ENCODE measurements at regions not wholly inside any gene's neighbourhood (a gene's known extent, or its start where the extent isn't known, plus 50 kb on each side); places are given as distances from the start of the nearest gene placed in this dataset.
"Not testable (repeated sequence)": the region's sequence is repeated elsewhere in the genome, so short reads cannot be mapped to it uniquely, and the experiment has no call there.

DNA sequence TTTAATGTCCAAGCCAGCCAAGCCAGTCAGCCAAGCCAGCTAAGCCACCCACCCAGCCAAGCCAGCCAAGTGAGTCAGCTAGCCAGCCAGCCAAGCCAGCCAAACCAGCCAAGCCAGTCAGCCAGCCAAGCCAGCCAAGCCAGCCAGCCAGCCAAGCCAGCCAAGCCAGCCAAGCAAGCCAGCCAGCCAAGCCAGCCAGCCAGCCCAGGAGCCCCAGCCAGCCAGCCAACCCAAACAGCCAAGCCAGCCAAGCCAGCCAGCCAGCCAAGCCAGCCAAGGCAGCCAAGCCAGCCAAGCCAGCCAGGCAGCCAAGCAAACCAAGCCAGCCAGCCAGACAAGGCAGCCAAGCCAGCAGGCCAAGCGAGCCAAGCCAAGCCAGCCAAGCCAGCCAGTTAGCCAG, 352.1 kb upstream of the PLGLB2 start:
- not testable (repeated sequence) for H3K27ac ChIP-seq; H3K4me1 ChIP-seq; H3K27me3 ChIP-seq; DNase-seq (ENCODE audit: low spot score); H3K36me3 ChIP-seq; H3K9me3 ChIP-seq; H3K4me3 ChIP-seq

GRCh38 chr2:87396551-87397265, 351.2 kb upstream of the PLGLB2 start:
- H3K27ac ChIP-seq; H3K4me1 ChIP-seq; H3K36me3 ChIP-seq; H3K27me3 ChIP-seq; H3K9me3 ChIP-seq; DNase-seq (ENCODE audit: low spot score); H3K4me3 ChIP-seq: not testable (repeated sequence)

DNA sequence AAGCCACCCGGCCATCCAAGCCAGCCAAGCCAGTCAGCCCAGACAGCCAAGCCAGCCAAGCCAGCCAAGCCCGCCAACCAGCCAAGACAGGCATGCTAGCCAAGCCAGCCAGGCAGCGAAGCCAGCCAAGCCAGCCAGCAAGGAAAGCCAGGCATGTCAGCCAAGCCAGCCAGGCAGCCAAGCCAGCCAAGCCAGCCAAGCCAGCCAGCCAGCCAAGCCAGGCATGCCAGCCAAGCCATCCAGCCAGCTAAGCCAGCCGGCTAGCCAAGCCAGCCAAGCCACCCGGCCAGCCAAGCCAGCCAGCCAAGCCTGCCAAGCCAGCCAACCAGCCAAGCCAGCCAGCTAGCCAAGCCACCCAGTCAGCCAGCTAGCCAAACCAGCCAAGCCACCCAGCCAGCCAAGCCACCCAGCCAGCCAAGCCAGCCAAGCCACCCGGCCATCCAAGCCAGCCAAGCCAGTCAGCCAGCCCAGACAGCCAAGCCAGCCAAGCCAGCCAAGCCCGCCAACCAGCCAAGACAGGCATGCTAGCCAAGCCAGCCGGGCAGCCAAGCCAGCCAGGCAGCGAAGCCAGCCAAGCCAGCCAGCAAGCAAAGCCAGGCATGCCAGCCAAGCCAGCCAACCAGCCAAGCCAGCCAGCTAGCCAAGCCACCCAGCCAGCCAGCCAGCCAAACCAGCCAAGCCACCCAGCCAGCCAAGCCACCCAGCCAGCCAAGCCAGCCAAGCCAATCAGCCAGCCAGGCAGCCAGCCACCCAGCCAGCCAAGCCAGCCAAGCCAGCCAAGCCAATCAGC, 350.4 kb upstream of the PLGLB2 start:
- H3K27ac ChIP-seq; H3K36me3 ChIP-seq; H3K27me3 ChIP-seq; H3K4me3 ChIP-seq; DNase-seq (ENCODE audit: low spot score); H3K4me1 ChIP-seq; H3K9me3 ChIP-seq: not testable (repeated sequence)

DNA sequence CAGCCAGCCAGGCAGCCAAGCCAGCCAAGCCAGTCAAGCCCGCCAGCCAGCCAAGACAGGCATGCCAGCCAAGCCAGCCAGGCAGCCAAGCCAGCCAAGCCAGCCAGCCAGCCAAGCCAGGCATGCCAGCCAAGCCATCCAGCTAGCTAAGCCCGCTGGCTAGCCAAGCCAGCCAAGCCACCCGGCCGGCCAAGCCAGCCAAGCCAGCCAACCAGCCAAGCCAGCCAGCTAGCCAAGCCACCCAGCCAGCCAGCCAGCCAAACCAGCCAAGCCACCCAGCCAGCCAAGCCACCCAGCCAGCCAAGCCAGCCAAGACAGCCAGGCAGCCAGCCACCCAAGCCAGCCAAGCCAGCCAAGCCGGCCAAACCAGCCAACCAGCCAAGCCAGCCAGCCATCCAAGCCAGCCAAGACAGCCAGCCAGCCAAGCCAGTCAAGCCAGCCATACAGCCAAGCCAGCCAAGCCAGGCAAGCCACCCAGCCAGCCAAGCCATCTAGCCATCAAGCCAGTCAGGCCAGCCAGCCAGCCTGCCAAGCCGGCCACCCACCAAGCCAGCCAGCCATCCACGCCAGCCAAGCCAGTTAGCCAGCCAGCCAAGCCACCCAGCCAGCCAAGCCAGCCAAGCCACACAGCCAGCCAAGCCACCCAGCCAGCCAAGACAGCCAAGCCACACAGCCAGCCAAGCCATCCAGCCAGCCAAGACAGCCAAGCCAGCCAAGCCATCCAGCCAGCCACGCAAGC, 349.2 kb upstream of the PLGLB2 start:
- H3K36me3 ChIP-seq; DNase-seq (ENCODE audit: low spot score); H3K27me3 ChIP-seq; H3K9me3 ChIP-seq; H3K4me3 ChIP-seq; H3K4me1 ChIP-seq; H3K27ac ChIP-seq: not testable (repeated sequence)

DNA sequence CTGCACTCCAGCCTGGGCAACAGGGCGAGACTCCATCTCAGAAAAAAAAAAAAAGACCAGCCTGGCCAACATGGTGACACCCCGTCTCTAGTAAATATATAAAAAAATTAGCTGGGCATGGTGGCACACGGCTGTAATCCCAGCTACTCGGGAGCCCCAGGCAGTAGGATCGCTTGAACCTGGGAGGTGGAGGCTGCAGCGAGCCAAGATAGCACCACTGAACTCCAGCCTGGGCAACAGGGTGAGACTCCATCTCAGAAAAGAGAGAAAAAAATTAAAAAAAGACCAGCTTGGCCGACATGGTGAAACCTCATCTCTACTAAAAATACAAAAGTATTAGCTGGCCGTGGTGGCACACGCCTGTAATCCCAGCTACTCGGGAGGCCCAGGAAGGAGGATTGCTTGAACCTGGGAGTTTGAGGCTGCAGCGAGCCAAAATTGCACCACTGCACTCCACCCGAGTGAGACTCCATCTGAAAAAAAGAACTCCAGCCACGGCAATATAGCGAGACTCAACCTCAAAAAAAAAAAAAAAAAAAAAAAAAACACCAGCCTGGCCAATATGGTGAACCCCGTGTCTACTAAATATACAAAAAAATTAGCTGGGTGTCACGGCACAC, 346.1 kb upstream of the PLGLB2 start:
- Histone ChIP-seq H3K4me3 (no peak overlapping the region), H3K36me3 (no peaks in the 10 kb centered on the region), H3K4me1 (no peaks in the 10 kb centered on the region), H3K27me3 (no peaks in the 10 kb centered on the region), H3K27ac (no peak overlapping the region), H3K9me3 (no peaks in the 10 kb centered on the region)
- TF ChIP-seq CTCF (IDR thresholded peaks at IDR 0.05): no peak
- no peak for DNase-seq (ENCODE audit: low spot score)

DNA sequence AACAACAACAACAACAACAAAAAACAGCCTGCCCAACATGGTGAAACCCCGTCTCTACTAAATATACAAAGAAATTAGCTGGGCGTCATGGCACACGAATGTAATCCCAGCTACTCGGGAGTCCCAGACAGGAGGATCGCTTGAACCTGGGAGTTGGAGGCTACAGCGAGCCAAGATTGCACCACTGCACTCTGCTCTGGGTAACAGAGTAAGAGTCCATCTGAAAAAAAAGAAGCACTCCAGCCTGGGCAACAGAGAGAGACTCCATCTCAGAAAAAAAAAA, 344.1 kb upstream of the PLGLB2 start:
- H3K4me3 ChIP-seq: no peak overlapping the region
- H3K36me3 ChIP-seq: no peaks in the 10 kb centered on the region
- H3K4me1 ChIP-seq: no peaks in the 10 kb centered on the region
- H3K27ac ChIP-seq: no peak overlapping the region
- no peaks in the 10 kb centered on the region for H3K9me3 ChIP-seq
- H3K27me3 ChIP-seq: no peaks in the 10 kb centered on the region
- DNase-seq (ENCODE audit: low spot score): no peak
- no peak for TF ChIP-seq CTCF (IDR thresholded peaks at IDR 0.05)

- not testable (repeated sequence) for DNase-seq (ENCODE audit: low spot score); H3K4me3 ChIP-seq; H3K36me3 ChIP-seq; H3K9me3 ChIP-seq; H3K4me1 ChIP-seq; H3K27ac ChIP-seq; H3K27me3 ChIP-seq
Observed at GRCh38 chr2:87404411-87405255, 343.3 kb upstream of the PLGLB2 start.

DNA sequence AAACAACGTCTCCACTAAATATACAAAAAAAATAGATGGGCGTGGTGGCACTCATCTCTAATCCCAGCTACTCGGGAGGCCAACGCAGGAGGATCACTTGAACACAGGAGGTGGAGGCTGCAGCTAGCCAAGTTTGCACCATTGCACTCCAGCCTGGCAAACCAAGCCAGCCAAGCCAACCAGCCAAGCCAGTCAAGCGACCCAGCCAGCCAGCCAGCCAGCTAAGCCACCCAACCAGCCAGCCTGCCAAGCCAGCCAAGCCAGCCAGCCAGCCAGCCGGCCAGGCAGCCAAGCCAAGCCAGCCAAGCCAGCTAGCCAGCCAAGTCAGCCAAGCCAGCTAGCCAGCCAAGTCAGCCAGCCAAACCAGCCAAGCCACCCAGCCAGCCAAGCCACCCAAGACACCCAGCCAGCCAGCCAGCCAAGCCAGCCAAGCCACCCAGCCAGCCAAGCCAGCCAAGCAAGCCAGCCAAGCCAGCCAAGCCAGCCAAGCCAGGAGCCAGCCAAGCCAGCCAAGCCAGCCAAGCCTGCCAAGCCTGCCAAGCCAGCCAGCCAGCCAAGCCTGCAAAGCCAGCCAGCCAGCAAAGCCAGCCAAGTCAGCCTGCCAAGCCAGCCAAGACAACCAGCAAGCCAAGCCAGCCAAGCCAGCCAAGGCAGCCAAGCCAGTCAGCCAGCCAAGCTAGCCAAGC, 342.2 kb upstream of the PLGLB2 start:
- H3K36me3 ChIP-seq; DNase-seq (ENCODE audit: low spot score); H3K4me3 ChIP-seq; H3K4me1 ChIP-seq; H3K9me3 ChIP-seq; H3K27me3 ChIP-seq; H3K27ac ChIP-seq: not testable (repeated sequence)

- H3K27ac ChIP-seq; H3K9me3 ChIP-seq; DNase-seq (ENCODE audit: low spot score); H3K27me3 ChIP-seq; H3K4me1 ChIP-seq; H3K4me3 ChIP-seq; H3K36me3 ChIP-seq: not testable (repeated sequence)
Observed at GRCh38 chr2:87406406-87407175, 341.3 kb upstream of the PLGLB2 start.

GRCh38 chr2:87409601-87410000, 338.3 kb upstream of the PLGLB2 start:
- H3K4me1 ChIP-seq; H3K36me3 ChIP-seq; H3K4me3 ChIP-seq; H3K9me3 ChIP-seq; DNase-seq (ENCODE audit: low spot score); H3K27ac ChIP-seq; H3K27me3 ChIP-seq: not testable (repeated sequence)

DNA sequence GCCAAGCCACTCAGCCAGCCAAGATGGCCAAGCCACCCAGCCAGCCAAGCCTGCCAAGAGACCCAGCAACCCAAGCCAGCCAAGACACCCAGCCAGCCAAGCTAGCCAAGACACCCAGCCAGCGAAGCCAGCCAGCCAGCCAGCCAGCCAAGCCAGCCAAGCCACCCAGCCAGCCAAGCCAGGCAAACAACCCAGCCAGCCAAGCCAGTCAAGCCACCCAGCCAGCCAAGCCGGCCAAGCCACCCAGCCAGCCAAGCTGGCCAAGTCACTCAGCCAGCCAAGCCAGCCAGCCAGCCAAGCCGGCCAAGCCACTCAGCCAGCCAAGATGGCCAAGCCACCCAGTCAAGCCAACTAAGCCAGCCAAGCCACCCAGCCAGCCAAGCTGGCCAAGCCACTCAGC, 337.5 kb upstream of the PLGLB2 start:
- not testable (repeated sequence) for H3K27ac ChIP-seq; H3K36me3 ChIP-seq; H3K9me3 ChIP-seq; DNase-seq (ENCODE audit: low spot score); H3K27me3 ChIP-seq; H3K4me1 ChIP-seq; H3K4me3 ChIP-seq

Data from right atrium auricular region (tissue), 2 donors.